Dendritic cell treated with granulocyte-macrophage colony-stimulating factor and Interleukin-4, amounts not matched to agents 40 ng/mL and 50 ng/mL, for 4 days (primary cell): ENCODE measurements at regions not wholly inside any gene's neighbourhood (a gene's known extent, or its start where the extent isn't known, plus 50 kb on each side); places are given as distances from the start of the nearest gene placed in this dataset.
"Not testable (repeated sequence)": the region's sequence is repeated elsewhere in the genome, so short reads cannot be mapped to it uniquely, and the experiment has no call there.

ENCODE experiments used
- H3K27ac Mint-ChIP-seq: one replicate; pipeline ENCODE4 v1.8.0; 2022; ENCODE audit warnings: mild to moderate bottlenecking, mixed read lengths
- H3K27me3 Mint-ChIP-seq: one replicate; pipeline ENCODE4 v1.8.0; 2022; ENCODE audit warnings: mild to moderate bottlenecking, mixed read lengths
- H3K36me3 Mint-ChIP-seq: one replicate; pipeline ENCODE4 v1.8.0; 2022; ENCODE audit warnings: low read depth, mixed read lengths
- H3K4me1 Mint-ChIP-seq: one replicate; pipeline ENCODE4 v1.8.0; 2022; ENCODE audit warnings: low read depth, mixed read lengths
- H3K4me3 Mint-ChIP-seq: one replicate; pipeline ENCODE4 v1.8.0; 2022; ENCODE audit warnings: mild to moderate bottlenecking, moderate library complexity, mixed read lengths
- H3K9me3 Mint-ChIP-seq: one replicate; pipeline ENCODE4 v1.8.0; 2022; ENCODE audit warnings: mixed read lengths
- intact Hi-C: fragments of 100-400 bp; cut with micrococcal nuclease; formaldehyde crosslinking; loops from one replicate; pipeline ENCODE4 v1.15.0; 2022

GRCh38 chr3:70731046-70731445 lies 418.6 kb upstream of the MDFIC2 start:
- Mint-ChIP-seq H3K9me3 (no peaks in the 10 kb centered on the region), H3K27ac (no peak overlapping the region), H3K4me3 (no peak overlapping the region), H3K4me1 (no peaks in the 10 kb centered on the region), H3K36me3 (no peaks in the 10 kb centered on the region), H3K27me3 (no peaks in the 10 kb centered on the region)
- intact Hi-C loops: no loop called here

- H3K27me3 Mint-ChIP-seq: no peaks in the 10 kb centered on the region
- H3K27ac Mint-ChIP-seq: no peak overlapping the region
- no peaks in the 10 kb centered on the region for H3K4me1 Mint-ChIP-seq
- H3K9me3 Mint-ChIP-seq: no peaks in the 10 kb centered on the region
- intact Hi-C loops: no loop called here
- no peaks in the 10 kb centered on the region for H3K36me3 Mint-ChIP-seq
- H3K4me3 Mint-ChIP-seq: no peak overlapping the region
These were observed 417.4 kb upstream of the MDFIC2 start for GRCh38 chr3:70729845-70730244.

GRCh38 chr3:70728311-70728710 lies 415.9 kb upstream of the MDFIC2 start:
- Mint-ChIP-seq H3K4me1 (no peaks in the 10 kb centered on the region), H3K27me3 (no peaks in the 10 kb centered on the region), H3K27ac (no peak overlapping the region), H3K36me3 (no peaks in the 10 kb centered on the region), H3K4me3 (no peak overlapping the region), H3K9me3 (no peaks in the 10 kb centered on the region)
- intact Hi-C loops: no loop called here

DNA sequence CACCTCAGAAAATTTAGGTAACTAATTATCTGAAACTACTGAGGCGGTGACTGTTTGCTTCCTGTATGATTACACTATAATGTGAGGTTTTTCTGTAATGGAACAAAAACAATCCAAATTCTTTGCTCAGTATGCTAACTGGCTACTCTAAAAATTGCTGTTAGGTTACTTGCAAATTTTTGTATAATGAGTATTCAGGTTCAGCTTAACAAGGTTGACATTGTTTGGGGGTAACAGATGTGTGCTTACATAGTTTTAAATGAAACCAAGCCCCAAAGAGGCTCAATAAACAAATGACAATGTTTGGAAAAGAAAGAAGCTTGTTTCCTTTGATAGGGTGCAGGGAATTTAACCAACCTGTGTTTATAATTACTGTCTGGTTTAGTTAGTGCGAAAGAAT lies 414.5 kb upstream of the MDFIC2 start:
- Mint-ChIP-seq H3K27ac (no peak overlapping the region), H3K4me3 (no peak overlapping the region), H3K4me1 (no peaks in the 10 kb centered on the region), H3K36me3 (no peaks in the 10 kb centered on the region), H3K27me3 (no peaks in the 10 kb centered on the region), H3K9me3 (no peaks in the 10 kb centered on the region)
- intact Hi-C loops: no loop called here

- Mint-ChIP-seq H3K9me3 (no peaks in the 10 kb centered on the region), H3K27me3 (no peaks in the 10 kb centered on the region), H3K4me1 (no peaks in the 10 kb centered on the region), H3K27ac (no peak overlapping the region), H3K36me3 (no peaks in the 10 kb centered on the region), H3K4me3 (no peak overlapping the region)
- intact Hi-C loops: no loop called here
These were observed 413.9 kb upstream of the MDFIC2 start for GRCh38 chr3:70726096-70726938.

DNA sequence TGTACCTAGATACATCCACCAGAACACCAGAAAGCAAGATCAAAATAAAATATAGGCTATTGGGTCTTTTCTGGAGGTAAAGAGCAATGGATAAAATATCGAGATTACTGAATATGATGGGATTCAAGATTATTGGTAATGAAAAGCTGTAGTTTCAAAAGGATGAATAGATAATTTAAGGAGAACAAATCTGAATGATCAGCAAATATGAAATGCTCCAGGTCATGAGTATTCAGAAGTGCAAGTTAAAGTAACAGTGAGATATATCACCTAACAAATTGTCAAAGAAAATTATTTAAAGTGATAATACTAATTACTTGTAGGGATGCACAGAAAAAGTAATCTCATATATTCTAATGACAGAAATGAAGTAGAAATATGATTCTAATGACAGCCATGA lies 409.6 kb upstream of the MDFIC2 start:
- no peak overlapping the region for H3K27ac Mint-ChIP-seq
- no peaks in the 10 kb centered on the region for H3K4me1 Mint-ChIP-seq
- no peaks in the 10 kb centered on the region for H3K9me3 Mint-ChIP-seq
- no peaks in the 10 kb centered on the region for H3K27me3 Mint-ChIP-seq
- no peaks in the 10 kb centered on the region for H3K36me3 Mint-ChIP-seq
- intact Hi-C loops: no loop called here
- no peak overlapping the region for H3K4me3 Mint-ChIP-seq

DNA sequence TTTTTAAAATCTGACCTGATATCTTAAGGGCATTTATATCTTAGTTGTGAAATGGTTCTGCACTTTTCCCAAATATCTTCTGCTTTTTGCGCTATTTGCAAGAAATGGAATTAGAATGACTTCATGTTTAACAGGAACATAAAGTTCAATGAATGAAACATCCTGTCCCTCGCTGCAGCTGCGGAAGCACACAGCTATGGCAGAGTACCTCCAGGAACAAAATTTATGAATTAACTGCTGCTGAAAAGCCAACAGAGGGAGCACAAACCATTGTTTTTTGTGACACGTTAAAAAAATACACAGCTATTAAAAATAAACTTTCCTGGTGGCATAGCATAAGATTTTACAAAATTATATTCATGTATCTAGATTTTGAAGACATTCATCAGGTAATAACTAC lies 404.4 kb upstream of the MDFIC2 start:
- H3K9me3 Mint-ChIP-seq: peaks cover 22% of the 10 kb centered on the region

GRCh38 chr3:70712449-70713082 lies 400.1 kb upstream of the MDFIC2 start:
- intact Hi-C loops: no loop called here
- H3K27ac Mint-ChIP-seq: no peak overlapping the region
- peaks cover 32% of the 10 kb centered on the region for H3K9me3 Mint-ChIP-seq
- H3K4me1 Mint-ChIP-seq: no peaks in the 10 kb centered on the region
- H3K4me3 Mint-ChIP-seq: no peak overlapping the region
- H3K27me3 Mint-ChIP-seq: no peaks in the 10 kb centered on the region
- no peaks in the 10 kb centered on the region for H3K36me3 Mint-ChIP-seq

More for the DNA sequence above, 404.4 kb upstream of the MDFIC2 start:
- intact Hi-C loops: no loop called here
- no peaks in the 10 kb centered on the region for H3K4me1 Mint-ChIP-seq
- no peak overlapping the region for H3K4me3 Mint-ChIP-seq
- H3K36me3 Mint-ChIP-seq: no peaks in the 10 kb centered on the region
- no peaks in the 10 kb centered on the region for H3K27me3 Mint-ChIP-seq
- no peak overlapping the region for H3K27ac Mint-ChIP-seq

DNA sequence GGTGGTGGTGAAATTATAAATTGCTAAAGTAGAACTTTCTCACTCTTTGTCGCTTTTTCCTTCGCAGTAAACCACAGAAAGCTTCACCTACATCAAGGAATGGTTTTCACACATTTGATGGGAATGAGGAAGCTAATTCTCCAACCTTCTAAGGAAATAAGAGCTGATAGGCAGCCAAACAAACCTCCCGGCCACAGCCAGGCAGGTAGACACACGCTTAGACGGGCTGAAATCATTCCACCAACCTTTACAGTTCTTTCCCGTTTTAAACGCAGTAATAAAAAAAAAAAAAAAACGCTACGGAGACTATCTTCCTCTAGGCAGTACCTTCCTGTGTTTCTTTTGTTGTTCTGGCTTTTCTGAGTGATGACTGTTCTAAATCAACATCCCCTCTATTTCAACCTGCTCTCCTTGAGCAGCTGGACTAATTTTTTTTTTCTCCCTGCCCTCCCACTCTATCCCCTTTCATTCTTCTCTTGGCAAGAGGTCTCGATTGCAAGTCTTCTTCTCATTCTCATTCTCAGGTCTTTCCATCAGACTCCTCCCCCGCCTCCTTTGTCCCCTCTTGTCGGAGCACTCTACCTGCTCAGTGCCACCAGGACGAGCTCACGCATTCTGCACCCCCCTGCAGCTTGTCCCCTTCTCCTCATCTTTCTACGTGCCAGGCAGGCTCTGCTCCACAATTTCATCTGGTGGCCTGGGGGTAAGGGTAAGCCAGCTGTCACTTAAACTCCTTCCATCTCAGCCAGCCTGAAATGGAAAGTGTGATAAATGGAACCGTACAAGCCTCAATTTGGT lies 391.1 kb upstream of the MDFIC2 start:
- Mint-ChIP-seq H3K27me3 (no peaks in the 10 kb centered on the region), H3K36me3 (no peaks in the 10 kb centered on the region), H3K4me1 (no peaks in the 10 kb centered on the region), H3K9me3 (no peaks in the 10 kb centered on the region), H3K4me3 (no peak overlapping the region), H3K27ac (no peak overlapping the region)
- intact Hi-C loops: no loop called here

- no peak overlapping the region for H3K27ac Mint-ChIP-seq
- intact Hi-C loops: no loop called here
- no peak overlapping the region for H3K4me3 Mint-ChIP-seq
- H3K4me1 Mint-ChIP-seq: no peaks in the 10 kb centered on the region
- no peaks in the 10 kb centered on the region for H3K36me3 Mint-ChIP-seq
- no peaks in the 10 kb centered on the region for H3K27me3 Mint-ChIP-seq
- H3K9me3 Mint-ChIP-seq: no peaks in the 10 kb centered on the region
These were observed 389.7 kb upstream of the MDFIC2 start for GRCh38 chr3:70702132-70702531.

- Mint-ChIP-seq H3K4me1 (no peaks in the 10 kb centered on the region), H3K27me3 (no peaks in the 10 kb centered on the region), H3K36me3 (no peaks in the 10 kb centered on the region), H3K27ac (no peak overlapping the region), H3K4me3 (no peak overlapping the region), H3K9me3 (peaks cover 10% of the 10 kb centered on the region)
- intact Hi-C loops: no loop called here
These were observed 372.3 kb upstream of the MDFIC2 start for GRCh38 chr3:70684701-70685100.

GRCh38 chr3:70675810-70676209 lies 363.4 kb upstream of the MDFIC2 start:
- not testable (repeated sequence) for H3K27ac Mint-ChIP-seq, H3K27me3 Mint-ChIP-seq, H3K36me3 Mint-ChIP-seq, H3K4me1 Mint-ChIP-seq, H3K4me3 Mint-ChIP-seq
- peaks cover 11% of the 10 kb centered on the region for H3K9me3 Mint-ChIP-seq
- intact Hi-C loops: loop anchor here (5.0 kb wide), 1 partner anchor 236 kb away; no protein-coding TSS in a partner anchor

- Mint-ChIP-seq H3K4me1 (no peaks in the 10 kb centered on the region), H3K27me3 (peaks cover 4% of the 10 kb centered on the region), H3K27ac (no peak overlapping the region), H3K4me3 (no peak overlapping the region), H3K9me3 (no peaks in the 10 kb centered on the region), H3K36me3 (no peaks in the 10 kb centered on the region)
- intact Hi-C loops: no loop called here
These were observed 346.3 kb upstream of the MDFIC2 start for GRCh38 chr3:70658513-70659310.
